ENCODE measurements at regions not wholly inside any gene's neighbourhood (a gene's known extent, or its start where the extent isn't known, plus 50 kb on each side); places are given as distances from the start of the nearest gene placed in this dataset.

DNA sequence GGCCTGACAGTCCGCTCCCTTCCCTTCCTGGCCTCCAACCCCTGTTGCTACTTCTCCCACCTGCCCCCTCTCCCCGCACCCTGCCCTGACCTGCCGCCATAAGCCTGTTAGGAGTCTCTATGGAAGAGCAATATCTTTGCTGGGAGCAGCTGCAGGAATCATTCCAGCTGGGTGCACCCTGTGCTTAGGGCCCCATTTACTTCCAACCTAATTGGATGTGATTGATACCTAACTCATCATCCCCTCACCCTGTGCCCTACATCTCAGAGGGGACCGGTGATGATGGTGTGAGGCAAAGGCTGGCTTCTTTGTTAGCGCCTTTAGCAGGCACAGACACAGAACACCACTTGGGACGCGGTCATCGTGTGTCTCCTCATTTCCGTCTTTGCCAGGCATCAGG lies 80.0 kb upstream of the FAM180A start:
- no peak for DNase-seq (ENCODE audit: low read depth)

DNA sequence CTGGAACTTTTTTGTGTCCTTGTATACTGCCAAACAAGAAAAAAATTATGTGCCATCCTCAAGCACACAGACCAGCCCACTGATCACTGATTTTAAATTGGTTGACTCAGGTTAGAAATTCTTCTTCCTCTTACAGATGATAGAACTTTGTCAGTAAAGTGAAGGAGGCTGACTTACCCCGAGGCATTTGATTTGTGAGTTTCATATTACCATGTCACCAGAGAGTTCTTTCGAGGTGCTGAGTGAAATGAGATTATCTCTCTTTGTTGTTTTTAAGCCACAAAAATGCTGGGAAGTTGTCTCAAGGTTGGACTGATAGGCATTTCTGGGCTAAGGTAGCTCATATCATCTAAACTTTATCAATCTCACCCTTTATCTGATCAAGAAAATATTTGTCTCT lies 78.8 kb upstream of the FAM180A start:
- DNase-seq (ENCODE audit: low read depth): no peak

DNA sequence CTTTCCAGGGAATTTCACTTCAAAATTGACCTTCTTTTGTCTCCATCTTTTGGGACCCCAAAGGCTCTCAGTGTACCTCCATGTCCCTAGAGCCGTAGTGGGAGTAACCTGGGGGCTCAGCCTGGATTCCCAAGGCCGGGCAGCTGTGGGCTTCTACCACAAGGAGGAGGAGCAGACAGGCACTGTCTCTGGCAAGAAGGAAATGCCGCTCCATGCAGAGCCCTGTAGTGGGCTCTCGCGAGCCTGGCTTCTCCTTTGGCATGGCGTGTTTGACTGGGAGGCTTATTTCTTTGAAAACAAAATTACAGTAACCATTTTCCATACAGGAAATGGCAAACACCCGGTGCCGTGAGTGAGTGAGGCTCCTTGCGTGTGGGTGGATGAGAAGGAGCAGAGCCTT lies 76.8 kb upstream of the FAM180A start:
- DNase-seq (ENCODE audit: low read depth): no peak

DNA sequence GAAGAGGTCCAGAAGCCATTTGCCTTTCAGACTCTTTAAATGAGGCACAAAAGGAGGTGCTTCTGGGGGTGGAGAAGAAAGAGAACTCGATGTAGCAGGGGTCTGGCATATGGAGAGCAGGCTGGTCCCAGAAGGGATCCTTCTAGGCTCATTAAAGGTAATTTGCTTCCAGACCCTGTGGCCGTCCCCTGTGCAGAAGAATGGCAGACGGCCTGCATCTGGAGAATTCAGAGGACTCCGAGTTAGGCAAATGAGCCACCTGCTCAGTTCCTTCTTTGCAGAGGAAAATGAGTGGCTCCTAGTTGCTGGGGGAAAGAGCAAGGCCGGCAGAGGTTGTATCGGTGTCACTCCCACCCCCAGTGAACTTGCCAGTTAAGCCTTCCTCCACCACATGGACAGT lies 73.8 kb upstream of the FAM180A start:
- DNase-seq (ENCODE audit: low read depth): no peak

DNA sequence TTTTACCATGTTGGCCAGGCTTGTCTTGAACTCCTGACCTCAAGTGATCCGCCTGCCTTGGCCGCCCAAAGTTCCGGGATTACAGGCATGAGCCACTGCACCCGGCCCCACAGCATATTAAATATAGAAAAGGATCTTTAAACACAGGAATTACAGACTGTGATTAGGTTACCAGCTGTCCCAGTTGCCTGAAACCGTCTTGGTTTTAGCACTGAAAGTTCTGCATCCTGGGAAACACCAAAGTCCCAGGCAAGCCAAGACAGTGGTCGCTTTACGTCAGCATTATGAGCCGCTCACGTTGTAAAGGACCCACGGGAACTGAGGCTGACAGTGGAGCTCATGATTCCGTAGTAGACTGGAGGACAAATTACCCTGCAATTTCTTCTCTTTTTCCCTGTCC lies 69.0 kb upstream of the FAM180A start:
- no peak for DNase-seq (ENCODE audit: low read depth)

DNA sequence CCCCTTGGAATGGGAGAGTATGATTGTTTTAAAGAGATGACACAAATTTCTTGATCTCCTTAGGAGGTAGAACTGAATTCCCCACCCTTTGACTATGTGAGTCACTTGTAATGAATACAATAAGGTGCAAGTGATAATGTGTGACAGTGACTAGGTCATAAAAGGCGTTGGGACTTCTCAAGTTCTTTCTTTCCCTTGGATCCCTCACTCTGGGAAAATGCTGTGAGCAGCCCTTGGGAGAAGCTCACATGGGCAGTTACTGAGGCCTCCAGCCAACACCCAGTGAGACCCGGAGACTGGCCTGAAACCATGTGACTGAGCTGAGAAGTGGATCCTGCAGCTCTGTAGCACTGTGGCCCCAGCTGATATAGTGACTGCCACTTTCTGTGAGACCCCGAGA lies 66.4 kb upstream of the FAM180A start:
- no peak for DNase-seq (ENCODE audit: low read depth)

DNA sequence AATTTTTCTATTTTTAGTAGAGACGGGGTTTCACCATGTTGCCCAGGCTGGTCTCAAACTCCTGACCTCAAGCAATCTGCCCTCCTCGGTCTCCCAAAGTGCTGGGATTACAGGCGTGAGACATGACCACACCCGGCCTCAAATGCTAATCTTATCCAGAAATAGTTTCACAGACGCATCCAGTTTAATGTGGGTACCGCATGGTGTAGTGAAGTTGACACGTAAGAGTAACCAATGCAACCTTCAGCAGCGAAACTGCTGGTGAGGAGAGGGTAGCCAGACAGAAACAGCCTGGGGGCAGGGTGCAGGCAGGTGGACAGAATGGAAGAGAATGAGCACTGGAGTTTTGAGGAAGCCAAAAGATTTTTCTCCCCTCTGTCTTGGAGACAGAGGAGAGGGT lies 63.5 kb upstream of the FAM180A start:
- no peak for DNase-seq (ENCODE audit: low read depth)

DNA sequence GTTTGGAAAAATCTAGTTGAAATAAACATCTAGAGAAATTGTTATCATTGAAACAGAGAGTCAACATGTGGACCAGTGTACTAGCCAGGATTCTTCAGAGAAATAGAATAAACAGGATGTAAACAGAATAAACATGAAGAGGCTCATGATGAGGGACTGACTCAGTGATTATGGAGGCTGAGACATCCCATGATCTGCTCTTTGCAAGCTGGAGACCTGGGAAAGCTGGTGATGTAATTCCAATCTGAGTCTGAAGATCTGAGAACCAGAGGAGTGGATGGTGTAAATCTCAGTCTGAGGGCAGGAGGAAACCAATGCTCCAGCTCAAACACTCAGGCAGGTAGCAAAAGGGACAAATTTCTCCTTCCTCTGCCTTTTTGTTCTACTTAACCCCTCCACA lies 62.9 kb upstream of the FAM180A start:
- peak; percentile 41 for DNase-seq (ENCODE audit: low read depth)

DNA sequence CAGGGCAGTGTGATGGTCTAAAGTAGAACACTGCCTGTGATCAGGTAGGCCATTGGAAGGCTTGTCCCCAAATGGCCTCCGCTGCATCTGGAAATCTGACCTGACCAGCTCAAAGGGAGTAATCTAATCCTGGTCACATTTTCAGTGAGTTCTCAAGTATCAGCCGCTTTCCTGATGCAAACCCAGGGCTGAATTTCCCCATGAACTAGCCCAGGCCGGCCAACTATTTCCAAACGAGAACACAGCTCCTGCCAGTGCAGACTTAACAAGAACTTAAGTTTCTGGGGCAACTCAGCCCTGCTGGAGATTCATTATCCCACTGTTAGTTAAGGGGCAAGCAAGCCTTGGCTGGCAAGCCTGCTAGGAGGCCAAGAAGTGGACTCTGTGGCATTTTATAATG lies 59.6 kb upstream of the FAM180A start:
- DNase-seq (ENCODE audit: low read depth): no peak

DNA sequence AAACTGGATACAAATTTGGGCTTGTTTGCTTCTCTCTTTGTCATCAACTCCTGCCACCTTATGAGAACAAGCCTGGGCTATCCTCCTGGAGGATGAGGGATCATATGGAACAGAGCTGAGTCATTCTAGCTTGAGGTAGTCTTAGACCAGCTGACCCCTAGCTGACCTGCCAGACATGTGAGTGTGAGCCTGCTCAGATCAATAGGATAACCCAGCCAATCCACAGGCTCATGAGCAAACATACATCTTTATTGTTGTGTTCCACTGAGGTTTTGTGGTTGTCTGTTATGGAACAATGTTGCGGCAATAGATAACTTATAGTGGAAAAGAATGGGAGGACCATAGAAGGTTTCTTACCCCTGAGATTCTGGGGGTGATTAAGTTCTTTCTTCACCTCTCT lies 54.5 kb upstream of the FAM180A start:
- no peak for DNase-seq (ENCODE audit: low read depth)

DNA sequence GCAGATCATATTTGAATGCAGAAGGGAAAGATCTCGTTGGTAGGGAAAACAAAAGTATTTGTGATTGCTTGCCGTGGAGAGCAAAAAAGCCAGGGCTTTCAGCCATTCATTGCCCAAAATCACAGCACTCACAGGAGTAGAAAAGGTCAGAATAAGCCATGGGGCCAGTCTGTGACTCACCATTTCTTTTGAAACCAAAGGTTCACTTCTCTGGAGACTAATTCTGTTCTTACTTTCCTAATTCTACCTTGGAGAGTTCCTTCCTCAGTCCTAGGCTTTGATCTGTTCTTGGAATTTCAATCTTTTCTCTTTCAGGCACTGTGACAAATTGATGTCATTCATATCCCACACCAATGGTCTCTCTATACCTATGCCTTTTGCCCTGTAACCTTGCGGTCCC lies 54.1 kb upstream of the FAM180A start:
- DNase-seq (ENCODE audit: low read depth): peak; percentile 37

DNA sequence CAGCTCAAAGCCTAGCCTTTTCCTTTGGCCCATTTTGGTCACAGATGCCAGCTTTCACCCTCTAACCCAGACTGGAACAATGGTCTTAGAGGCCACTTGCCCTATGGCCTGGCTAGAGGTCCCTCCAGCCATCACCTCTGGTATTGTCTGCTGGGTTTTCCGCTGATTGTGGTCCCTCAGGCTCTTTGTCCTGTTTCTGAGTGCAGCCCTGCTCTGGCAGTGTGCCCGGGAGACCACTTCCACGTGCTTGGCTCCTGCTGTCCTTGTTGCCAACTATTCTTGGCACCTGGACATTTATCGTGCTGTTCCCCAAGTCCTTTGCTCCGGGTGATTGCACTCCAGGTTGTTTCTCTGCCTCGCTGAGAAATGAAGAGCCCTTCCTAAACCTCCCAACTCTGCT lies 53.3 kb upstream of the FAM180A start:
- no peak for DNase-seq (ENCODE audit: low read depth)

DNA sequence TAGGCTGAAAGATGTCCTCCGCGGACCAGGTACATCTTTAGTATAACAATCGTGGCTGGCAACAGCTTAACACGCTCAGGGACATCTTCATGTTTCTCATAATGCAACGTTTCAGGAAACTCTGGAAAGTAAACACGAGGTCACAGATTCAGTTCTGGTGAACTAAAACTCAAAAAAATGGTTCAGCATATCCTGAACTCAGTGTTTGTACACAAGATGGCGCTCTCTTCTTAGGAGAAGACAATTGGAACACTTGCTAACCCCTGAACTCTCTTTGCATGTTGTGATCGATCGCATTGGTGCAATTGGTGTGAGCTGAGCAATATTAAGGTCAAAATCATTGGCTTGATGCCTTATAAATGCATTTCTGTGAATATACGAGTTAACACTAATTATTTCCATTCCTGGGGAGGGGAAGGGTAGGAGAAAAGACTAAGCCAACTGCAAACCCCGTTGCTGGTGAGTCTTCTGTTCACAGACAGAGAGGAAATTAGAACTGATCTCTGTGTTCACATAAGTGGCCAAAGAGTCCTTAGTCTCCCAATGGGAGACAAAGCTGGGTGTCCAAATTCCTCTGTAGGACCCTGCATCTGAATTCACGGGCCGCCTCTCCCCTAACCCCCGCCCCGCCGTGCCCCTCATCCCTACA lies 52.6 kb upstream of the FAM180A start:
- DNase-seq (ENCODE audit: low read depth): peak; percentile 66

DNA sequence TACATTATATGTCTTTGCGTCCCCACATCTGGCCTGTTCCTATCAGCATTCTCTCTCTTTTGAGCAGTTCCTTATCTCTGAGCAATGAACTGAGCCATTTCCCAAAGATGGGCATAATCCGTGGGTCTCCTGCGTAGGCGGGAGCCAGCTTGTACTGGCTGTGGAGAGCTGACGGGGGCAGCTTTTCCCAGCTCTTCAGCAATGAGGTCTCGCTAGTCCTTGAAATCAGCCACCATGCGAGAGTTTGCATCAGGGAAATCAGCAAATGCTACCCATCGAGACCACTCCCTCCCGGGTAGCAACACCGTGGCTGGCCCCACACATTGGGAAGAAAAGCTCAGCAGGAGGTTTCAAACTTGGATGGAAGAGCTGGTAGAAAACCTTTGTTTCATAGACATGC lies 51.9 kb upstream of the FAM180A start:
- peak; percentile 10 for DNase-seq (ENCODE audit: low read depth)

DNA sequence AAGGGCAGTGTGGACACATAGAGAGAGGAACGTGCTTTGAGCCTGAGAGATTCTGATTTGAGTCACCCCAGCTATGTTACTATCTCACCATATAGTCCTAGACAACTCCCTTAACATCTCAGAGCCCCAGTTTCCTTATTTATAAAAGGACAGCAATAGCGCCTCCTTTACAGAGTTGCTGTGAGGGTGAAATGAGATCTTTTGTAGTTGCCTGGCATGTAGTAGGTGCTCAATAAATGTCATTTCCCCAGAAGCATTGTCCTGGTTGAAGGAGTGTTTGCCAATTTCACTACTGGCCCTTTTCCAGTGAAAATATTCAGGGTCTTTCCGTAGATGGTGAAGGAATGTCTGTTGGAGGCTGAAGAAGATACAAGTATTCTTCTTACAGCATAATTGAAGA lies 51.3 kb upstream of the FAM180A start:
- DNase-seq (ENCODE audit: low read depth): no peak
